Skin epidermis (tissue), 12 donors: ENCODE measurements at regions not wholly inside any gene's neighbourhood (a gene's known extent, or its start where the extent isn't known, plus 50 kb on each side); places are given as distances from the start of the nearest gene placed in this dataset.

Source experiments
- H3K27ac ChIP-seq, 21 experiments: fragments of 200-600 bp; sonication (generic) in 11 of 21; one replicate each; pipeline ENCODE4 v1.5.0; 2020; ENCODE audit warnings: mild to moderate bottlenecking in 3 of 21, inconsistent platforms in 2 of 21, moderate library complexity in 2 of 21
- H3K4me3 ChIP-seq, 7 experiments: fragments of 200-600 bp; sonication (generic) in 2 of 7; one replicate each; pipeline ENCODE4 v1.5.0; 2020; ENCODE audit warnings: inconsistent platforms in 2 of 7, mild to moderate bottlenecking in 2 of 7, moderate library complexity in 1 of 7

DNA sequence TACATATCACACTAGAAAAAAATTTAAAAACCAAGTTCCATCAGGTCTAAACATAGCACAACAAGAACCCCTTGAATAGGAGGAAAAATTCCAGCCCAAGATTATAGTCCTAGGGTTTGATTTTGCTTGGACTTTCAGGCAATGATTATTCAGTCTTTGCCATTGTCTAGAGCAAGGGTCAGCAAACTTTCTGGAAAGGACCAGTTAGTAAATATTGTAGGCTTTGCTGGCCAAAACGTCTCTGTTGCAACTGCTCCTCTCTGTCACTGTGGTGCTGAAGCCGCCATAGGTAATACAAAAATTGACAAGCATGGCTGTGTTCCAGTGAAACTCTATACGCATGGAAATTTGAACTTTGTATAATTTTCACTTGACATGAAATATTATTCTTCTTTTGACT, 95.5 kb upstream of the UBAC2 start:
- Histone ChIP-seq H3K4me3 (no peak overlapping the region), H3K27ac (no peak overlapping the region)

DNA sequence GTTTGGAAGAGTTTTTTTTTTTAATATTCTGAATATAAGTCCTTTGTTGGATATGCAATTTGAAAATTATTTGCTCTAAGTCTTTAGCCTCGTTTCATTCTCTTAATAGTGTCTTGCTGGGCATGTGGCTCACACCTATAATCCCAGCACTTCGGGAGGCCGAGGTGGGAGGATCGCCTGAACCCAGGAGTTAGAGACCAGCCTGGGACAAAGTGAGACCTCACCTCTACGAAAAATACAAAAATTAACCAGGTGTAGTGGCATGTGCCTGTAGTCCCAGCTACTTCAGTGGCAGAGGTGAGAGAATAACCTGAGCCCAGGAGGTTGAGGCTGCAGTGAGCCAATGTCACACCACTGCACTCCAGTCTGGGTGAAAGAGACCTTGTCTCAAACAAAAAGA, 87.3 kb upstream of the UBAC2 start:
- no peak overlapping the region for H3K27ac ChIP-seq

DNA sequence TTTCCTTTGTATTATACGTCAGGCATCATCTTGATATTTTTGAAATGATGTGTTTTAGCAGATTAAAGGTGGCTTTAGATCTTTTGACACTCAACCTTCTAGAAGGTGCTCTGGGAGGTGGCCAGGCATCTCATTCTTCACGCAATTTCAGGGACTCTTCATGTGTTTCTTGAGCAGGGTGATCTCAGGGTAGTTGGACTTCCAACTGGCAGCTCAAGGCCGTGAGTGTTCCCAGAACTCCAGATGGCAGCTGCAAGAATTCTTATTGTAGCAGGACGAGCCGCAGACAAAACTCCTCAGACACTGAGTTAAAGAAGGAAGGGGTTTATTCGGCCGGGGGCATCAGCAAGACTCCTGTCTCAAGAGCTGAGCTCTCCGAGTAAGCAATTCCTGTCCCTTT, 82.5 kb upstream of the UBAC2 start:
- no peak overlapping the region for H3K4me3 ChIP-seq
- no peak overlapping the region for H3K27ac ChIP-seq

More for the DNA sequence above, 87.3 kb upstream of the UBAC2 start:
- no peak overlapping the region for H3K4me3 ChIP-seq

DNA sequence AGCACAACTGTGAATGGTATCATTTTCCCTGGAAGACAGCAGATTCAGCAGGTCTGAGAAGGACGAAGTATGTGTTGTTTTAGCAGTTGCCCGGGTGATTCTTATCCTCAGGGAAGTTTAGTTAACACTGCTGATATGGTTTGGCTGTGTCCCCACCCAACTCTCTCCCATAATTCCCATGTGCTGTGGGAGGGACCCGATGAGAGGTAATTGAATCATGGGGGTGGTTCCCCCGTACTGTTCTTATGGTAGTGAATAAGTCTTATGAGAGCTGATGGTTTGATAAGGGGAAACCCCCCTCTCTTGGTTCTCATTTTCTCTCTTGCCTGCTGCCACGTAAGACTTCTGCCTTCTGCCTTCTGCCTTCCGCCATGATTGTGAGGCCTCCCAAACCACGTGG, 81.0 kb upstream of the UBAC2 start:
- H3K27ac ChIP-seq, result no peak overlapping the region
- H3K4me3 ChIP-seq, result no peak overlapping the region

DNA sequence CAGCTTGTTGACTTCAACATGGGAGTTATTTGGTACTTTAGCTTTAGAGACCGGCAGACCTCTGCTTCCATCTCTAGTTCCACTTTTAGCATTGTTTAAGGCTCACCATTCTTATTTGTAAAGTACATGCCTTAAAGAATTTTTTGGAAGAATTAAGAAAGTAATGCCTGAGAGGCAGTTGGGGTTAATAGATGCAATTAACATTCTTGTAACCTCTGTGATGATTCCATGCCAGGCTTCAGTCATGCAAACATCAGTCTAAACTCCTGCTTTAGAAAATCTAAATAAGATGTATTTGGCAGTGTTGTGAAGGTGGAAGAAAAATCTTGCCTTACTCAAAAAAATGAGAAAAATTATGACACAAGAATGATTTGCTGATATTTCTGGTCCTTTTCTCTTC, 79.9 kb upstream of the UBAC2 start:
- Histone ChIP-seq H3K4me3 (no peak overlapping the region), H3K27ac (no peak overlapping the region)

DNA sequence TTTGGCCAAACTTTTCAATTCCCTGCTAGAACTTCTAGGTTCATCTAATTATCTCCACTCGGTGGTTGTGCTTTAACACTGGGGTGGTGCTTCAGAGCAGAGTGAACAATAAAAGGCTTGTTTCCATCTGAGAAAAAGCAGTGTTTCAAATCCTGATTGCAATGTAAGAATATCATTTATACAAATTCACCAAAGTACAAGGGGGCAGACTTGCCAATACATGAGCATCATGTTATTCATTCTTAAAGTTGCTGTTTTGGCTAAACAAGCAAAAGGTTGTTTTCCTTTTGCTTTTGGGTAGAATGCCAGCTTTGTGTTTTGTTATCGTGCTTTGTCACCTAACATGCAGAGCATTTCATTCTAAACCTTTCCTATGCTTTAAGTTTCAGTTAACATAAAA, 78.5 kb upstream of the UBAC2 start:
- Histone ChIP-seq H3K27ac (no peak overlapping the region), H3K4me3 (no peak overlapping the region)

DNA sequence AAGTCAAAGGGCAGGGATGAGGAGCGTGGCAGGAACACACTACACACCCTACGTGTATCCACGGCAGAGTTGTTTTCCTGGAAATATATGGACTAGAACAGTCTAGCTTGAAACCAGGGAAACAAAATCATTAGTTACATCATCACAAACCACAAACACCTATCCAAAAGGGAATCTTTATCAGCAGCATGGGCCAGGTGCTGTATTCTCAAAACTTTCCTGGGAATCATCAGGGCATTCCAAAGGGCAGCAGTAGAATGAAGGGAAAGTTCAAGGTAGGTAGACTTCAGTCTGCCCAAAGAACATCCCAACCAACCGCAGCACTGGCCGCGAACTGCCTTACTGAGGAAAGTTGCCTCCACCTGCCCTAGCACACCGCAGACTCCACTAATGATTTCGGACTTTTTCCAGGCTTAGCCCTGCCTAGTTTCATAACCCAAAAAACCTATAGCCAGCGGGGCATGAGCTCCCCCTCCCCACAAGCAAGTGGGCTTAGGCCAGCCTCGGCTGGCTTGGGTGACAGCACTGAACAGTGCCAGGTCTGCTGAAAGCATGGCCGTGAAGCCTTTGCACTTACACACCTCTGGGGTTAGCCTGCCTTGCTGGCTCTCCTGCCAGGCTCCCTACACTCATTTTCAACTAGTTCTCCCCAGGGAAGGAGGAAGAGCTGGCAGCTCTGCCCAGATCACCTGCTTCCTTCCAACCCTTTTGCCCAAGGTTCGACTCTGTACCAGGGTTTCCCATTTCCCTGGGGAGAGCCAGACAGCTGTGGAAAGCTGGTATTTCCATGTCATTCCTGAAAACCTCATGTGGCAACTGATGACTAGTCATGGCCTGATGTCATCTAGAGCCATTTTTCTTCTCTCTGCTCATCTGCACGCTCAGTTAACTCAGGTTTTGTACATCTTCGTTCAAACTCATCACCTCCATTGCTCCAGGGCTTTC, 77.3 kb upstream of the UBAC2 start:
- Histone ChIP-seq H3K27ac (no peak overlapping the region), H3K4me3 (no peak overlapping the region)

DNA sequence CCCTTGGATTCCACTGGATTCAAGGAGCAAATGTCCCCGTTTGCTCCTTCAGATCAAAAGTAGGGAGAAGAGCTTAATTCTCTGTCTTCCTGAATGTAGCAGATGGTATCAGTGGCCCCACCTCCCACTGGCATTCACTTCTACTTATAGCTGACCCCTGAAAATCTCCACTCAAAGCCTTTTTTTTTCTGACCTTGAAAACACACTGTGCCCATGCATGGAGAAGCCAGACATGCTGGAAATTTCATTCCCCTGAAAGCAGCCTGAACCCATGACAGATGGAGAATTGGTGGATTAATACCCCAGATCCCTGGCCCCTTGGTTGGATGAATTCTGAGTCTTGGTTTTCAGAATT, 76.6 kb upstream of the UBAC2 start:
- Histone ChIP-seq H3K27ac (no peak overlapping the region), H3K4me3 (no peak overlapping the region)

DNA sequence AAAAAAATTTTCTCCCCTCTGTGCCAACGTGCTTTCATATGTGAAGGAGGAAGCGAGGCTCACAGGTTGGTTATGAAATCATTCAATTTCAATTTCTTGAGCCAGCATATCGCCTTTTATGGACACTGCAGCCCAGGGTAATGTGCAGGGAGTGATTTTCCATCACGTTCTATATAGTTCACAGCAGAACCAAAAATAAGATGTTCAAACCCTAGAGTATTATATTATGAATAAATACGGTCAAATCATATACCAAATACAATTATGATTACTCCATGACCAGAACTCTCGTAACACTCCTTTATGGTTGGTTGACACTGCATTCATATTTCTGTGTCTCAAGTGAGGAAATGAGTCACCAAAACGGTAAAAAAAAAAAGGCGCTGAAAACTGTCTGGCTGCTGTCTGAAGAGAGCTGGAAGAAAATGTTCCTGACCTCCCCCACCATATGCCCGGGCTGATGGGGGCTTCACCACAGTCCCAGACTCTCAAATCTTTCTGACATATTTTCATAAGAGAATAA, 75.8 kb upstream of the UBAC2 start:
- H3K4me3 ChIP-seq, result no peak overlapping the region
- no peak overlapping the region for H3K27ac ChIP-seq

DNA sequence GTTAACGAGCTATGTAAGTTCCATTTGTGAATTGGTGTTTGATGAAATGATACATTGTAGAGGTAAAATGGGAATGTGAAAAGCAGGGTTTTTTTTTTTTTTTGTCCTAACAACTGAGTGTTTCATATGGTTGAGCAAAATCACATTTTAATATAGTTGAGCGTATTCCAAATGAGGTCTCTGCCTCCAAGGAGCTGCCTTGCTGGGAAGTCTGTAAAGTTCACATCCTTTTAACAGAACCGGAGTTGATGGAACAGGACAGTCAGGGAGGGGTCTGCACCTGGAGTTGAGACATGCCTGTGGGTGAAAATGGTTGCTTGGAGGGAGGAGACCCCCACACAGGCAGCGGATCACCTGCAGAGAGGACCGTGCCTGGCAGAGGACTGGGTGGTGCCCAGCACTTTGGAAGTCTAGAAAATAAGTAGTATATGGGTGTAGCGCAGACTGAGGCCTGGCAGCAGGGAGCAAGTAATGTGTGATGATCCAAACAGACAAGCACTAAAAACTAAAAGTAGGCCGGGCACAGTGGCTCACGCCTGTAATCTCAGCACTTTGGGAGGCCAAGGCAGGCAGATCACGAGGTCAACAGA, 75.2 kb upstream of the UBAC2 start:
- Histone ChIP-seq H3K27ac (no peak overlapping the region), H3K4me3 (no peak overlapping the region)

DNA sequence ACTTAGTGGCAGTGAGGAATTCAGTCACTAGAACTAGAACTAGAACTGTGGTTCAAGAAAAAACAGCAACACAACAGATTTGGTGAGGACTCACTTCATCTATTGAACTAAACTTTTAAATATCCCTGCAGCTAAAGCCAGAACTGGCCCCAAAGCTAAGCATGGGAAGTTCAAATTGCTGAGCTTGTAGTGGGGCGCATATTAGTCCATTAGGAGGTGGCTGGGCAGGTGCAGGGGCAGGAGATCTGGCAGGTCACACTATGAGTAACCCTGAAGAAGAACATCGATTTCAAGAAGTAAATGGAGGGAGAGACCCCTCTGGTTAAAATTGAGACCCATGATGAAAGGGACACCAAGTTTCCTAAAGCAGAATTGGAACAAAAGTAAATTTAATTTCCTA, 73.8 kb upstream of the UBAC2 start:
- H3K27ac ChIP-seq, result no peak overlapping the region
- no peak overlapping the region for H3K4me3 ChIP-seq

DNA sequence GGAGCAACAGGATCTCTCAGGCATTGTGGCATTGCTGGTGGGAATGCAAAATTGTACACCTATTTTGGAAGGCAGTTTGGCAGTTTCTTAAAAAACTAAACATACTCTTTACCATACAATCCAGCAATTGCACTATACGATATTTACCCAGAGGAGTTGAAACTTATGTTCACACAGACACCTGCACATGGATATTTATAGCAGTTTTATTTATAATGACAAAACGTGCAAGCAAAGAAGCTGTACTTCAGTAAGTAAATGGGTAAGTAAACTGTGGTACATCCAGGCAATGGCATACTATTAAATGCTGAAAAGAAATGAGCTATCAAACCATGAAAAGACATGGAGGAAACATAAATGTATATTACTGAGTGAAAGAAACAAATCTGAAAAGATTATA, 71.6 kb upstream of the UBAC2 start:
- Histone ChIP-seq H3K27ac (no peak overlapping the region), H3K4me3 (no peak overlapping the region)

DNA sequence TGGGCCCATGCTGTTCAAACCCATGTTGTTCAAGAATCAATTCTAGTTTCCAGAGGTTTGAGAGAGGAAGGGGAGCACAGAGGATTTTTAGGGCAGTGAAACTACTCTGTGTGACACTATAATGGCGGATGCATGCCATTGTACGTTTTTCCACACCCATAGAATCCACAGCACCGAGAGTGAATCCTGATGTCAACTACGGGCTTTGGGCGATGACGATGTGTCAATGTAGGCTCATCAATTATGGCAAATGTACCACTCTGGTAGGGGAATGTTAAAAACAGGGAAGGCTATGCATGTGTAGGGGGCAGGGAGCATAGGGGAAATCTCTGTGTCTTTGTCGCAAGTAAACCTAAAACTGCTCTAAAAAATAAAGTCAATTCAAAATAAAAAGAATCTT, 70.7 kb upstream of the UBAC2 start:
- Histone ChIP-seq H3K27ac (no peak overlapping the region), H3K4me3 (no peak overlapping the region)

DNA sequence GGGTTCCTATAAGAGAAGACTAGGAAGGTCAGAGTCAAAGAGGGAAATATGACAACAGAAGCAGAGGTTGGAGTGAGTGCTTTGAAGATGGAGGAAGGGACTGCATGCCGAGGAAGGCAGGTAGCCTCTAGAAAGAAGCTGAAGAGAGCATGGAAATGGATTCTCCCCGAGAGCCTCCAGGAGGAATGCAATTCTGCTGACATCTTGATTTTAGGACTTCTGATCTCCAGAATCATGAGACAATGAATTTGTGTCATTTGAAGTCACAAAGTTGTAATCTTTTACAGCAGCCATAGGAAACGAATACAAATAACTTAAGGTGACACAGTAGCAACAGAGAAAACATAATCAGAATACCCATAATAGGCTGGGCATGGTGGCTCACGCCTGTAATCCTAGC, 69.2 kb upstream of the UBAC2 start:
- Histone ChIP-seq H3K4me3 (no peak overlapping the region), H3K27ac (no peak overlapping the region)

DNA sequence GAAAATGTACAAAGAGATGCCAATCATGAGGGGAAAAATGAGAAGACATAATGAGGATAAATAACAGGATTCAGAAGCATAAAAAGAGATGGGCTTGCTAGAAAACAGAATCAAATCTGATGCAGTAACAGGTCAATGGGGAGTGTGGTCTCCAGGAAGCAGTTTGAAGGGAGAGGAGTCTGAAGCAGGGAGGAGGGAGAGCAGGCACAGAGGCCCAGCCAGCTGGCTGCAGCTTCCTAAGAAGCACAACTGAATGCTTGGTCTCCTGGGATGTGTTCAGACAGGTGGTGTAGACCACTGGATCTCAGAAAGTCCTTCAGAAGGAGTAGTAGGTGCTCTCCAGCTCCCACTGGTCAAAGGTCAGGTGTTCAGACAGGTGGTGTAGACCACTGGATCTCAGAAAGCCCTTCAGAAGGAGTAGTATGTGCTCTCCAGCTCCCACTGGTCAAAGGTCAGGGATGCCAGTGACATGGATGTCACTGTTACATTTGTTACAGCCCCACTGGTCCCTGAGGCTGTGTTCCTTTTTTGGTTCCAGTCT, 68.3 kb upstream of the UBAC2 start:
- Histone ChIP-seq H3K4me3 (no peak overlapping the region), H3K27ac (no peak overlapping the region)

DNA sequence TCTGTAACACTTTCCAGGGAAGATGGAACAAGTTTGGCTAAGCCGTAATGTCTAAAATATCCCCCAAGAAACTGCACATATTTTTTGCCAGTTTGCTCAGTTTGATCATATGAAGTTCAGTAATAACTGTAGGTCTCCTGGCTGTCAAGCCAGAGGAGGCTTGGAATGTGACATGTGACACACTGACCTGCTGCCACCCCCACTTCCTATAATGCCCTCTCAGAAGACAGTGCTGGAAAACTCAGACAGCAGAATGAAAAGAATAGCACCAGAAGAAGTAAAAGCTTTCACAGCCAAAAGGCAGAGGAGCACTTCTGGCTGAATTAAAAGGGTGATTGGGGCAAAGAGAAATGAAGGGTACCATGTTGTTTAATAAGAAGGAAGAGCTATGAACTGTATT, 67.4 kb upstream of the UBAC2 start:
- no peak overlapping the region for H3K27ac ChIP-seq

DNA sequence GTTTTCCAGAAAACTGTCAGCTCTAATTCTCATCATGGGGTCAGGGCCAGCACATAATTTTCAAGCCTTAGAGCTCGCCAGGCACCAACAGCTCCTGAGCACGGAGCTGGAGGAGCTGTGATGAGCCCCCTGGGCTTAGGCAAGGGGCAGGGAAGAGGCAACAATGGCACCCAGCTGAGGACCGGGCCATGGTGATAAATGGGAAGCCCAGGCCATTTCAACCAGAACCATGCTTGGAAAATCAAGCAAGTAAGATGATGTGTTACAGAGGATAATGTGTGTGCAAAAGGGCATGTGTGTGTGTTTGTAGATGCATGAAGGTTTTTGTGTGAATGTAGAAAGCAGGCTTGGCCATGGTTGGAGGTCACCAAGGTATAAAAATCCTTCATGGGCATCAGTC, 66.8 kb upstream of the UBAC2 start:
- no peak overlapping the region for H3K27ac ChIP-seq
- no peak overlapping the region for H3K4me3 ChIP-seq

More for the DNA sequence above, 67.4 kb upstream of the UBAC2 start:
- no peak overlapping the region for H3K4me3 ChIP-seq

DNA sequence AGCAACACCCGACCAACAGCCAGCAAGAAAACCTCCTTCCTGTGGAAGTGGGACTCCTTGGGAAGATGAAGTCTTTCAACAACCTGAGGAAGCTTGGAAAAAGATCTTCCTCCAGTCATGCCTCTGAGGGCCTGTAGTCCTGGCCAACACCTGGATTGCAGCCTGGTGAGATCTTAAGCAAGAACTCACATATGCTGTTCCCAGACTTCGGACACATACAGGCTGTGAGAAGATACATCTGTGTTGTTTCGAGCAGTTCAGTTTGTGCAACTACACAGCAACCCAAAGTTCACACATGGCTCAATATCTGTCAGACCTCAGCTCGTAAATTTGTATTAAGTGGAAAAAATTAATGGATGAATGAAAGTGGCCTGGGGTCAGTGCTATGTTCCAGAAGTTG, 65.1 kb upstream of the UBAC2 start:
- Histone ChIP-seq H3K4me3 (no peak overlapping the region), H3K27ac (no peak overlapping the region)

DNA sequence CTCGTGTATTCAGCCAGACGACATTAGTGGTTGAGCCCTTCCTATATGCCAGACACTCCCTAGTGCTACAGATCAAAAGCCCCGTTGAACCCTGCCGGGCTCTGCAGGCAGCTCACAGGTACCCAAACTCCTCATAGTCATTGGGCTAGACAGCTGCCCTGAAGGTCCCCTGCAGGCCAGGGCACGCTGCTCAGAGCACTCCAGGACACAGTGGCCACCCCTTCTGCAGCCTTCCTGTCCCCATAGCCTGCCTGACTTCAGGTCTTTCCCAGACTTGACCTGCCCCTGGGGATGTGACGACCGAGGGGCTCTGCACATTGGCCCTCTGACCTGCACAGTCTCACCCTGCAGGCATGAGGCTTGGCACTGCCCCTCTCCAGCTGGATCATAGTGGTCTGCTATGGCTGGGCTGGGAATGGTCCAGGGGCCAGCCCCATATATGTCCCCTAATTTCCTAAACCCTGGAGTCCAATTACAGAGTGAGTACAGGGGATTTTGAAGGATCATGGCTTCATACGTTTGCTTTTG, 64.2 kb upstream of the UBAC2 start:
- no peak overlapping the region for H3K27ac ChIP-seq

DNA sequence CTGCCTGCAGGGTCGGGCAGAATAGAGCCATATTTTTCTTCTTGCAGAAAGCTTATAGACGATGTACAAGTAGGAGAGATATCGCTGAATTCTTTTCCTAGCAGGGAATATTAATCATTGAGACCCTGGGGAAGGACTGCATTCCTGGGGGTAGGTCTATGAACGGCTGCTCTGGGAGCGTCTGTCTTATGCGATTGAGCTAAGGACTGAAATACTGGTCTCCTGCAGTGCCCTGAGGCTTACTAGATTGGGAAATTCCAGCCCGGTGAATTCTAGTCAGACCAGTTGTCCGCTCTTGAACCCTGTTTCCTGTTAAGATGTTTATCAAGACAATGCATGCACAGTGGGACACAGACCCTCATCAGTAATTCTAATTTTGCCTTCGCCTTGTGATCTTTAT, 59.8 kb upstream of the UBAC2 start:
- Histone ChIP-seq H3K4me3 (no peak overlapping the region), H3K27ac (no peak overlapping the region)

More for the DNA sequence above, 64.2 kb upstream of the UBAC2 start:
- no peak overlapping the region for H3K4me3 ChIP-seq

DNA sequence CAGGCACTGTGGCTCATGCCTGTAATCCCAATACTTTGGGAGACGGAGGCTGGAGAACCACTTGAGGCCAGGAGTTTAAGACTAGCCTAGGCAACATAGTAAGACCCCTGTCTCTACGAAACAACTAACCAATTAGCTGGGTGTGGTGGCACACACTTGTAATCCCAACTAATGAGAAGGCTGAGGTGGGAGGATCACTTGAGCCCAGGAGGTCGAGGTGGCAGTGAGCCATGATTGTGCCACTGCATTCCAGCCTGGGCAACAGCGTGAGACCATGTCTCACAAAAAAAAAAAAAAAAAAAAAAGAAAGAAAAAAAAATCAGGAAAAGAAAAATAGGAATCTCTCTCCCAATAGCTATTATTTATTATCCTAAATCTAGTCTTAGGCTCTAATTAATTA, 56.8 kb upstream of the UBAC2 start:
- no peak overlapping the region for H3K27ac ChIP-seq
- H3K4me3 ChIP-seq, result no peak overlapping the region
